ENCODE measurements at regions not wholly inside any gene's neighbourhood (a gene's known extent, or its start where the extent isn't known, plus 50 kb on each side); places are given as distances from the start of the nearest gene placed in this dataset.

- TF ChIP-seq CTCF (IDR thresholded peaks at IDR 0.05), result no peak
- no peak for TF ChIP-seq ZFX (IDR thresholded peaks at IDR 0.05; ENCODE audit: borderline replicate concordance)
These were observed 429.0 kb downstream of the UTRN start for GRCh38 chr6:144714021-144714712.

Data from 22Rv1 (cell line).